ENCODE measurements at regions not wholly inside any gene's neighbourhood (a gene's known extent, or its start where the extent isn't known, plus 50 kb on each side); places are given as distances from the start of the nearest gene placed in this dataset.
A peak's percentile ranks its signal among the peaks of the same experiment; 100 is the strongest.
"Not testable (repeated sequence)": the region's sequence is repeated elsewhere in the genome, so short reads cannot be mapped to it uniquely, and the experiment has no call there.

- no peak for DNase-seq
These were observed 93.5 kb downstream of the NAB1 start for GRCh38 chr2:190742431-190742830.

GRCh38 chr2:190744041-190744440 is 95.2 kb downstream of the NAB1 start:
- no peak for DNase-seq

- DNase-seq = no peak
These were observed 98.3 kb downstream of the NAB1 start for GRCh38 chr2:190746971-190747761.

GRCh38 chr2:190748966-190749365 is 100.1 kb downstream of the NAB1 start:
- DNase-seq = no peak

- no peak for DNase-seq
These were observed 107.0 kb downstream of the NAB1 start for GRCh38 chr2:190755772-190756415.

GRCh38 chr2:190759749-190760213 is 110.9 kb downstream of the NAB1 start:
- no peak for DNase-seq

GRCh38 chr2:190760353-190761150 is 111.7 kb downstream of the NAB1 start:
- DNase-seq = not testable (repeated sequence)

GRCh38 chr2:190761216-190761615 is 112.3 kb downstream of the NAB1 start:
- not testable (repeated sequence) for DNase-seq

GRCh38 chr2:190762566-190762965 is 113.7 kb downstream of the NAB1 start:
- no peak for DNase-seq

GRCh38 chr2:190763100-190763499 is 114.2 kb downstream of the NAB1 start:
- no peak for DNase-seq

- DNase-seq = no peak
These were observed 115.1 kb downstream of the NAB1 start for GRCh38 chr2:190763901-190764514.

GRCh38 chr2:190765386-190766173 is 115.0 kb upstream of the GLS start:
- no peak for DNase-seq

GRCh38 chr2:190766174-190766572 is 114.4 kb upstream of the GLS start:
- no peak for DNase-seq

GRCh38 chr2:190766595-190766994 is 114.0 kb upstream of the GLS start:
- no peak for DNase-seq

- DNase-seq = no peak
These were observed 112.8 kb upstream of the GLS start for GRCh38 chr2:190767821-190768220.

GRCh38 chr2:190769258-190769657 is 111.4 kb upstream of the GLS start:
- DNase-seq = no peak

GRCh38 chr2:190771726-190772125 is 108.9 kb upstream of the GLS start:
- no peak for DNase-seq

- no peak for DNase-seq
These were observed 100.0 kb upstream of the GLS start for GRCh38 chr2:190780594-190780993.

- DNase-seq = peak in 1 of 2 experiments; percentile 32
These were observed 98.9 kb upstream of the GLS start for GRCh38 chr2:190781604-190782198.

- no peak for DNase-seq
These were observed 98.4 kb upstream of the GLS start for GRCh38 chr2:190782264-190782663.

GRCh38 chr2:190783513-190784263 is 96.9 kb upstream of the GLS start:
- no peak for DNase-seq
